ENCODE measurements at regions not wholly inside any gene's neighbourhood (a gene's known extent, or its start where the extent isn't known, plus 50 kb on each side); places are given as distances from the start of the nearest gene placed in this dataset.

DNA sequence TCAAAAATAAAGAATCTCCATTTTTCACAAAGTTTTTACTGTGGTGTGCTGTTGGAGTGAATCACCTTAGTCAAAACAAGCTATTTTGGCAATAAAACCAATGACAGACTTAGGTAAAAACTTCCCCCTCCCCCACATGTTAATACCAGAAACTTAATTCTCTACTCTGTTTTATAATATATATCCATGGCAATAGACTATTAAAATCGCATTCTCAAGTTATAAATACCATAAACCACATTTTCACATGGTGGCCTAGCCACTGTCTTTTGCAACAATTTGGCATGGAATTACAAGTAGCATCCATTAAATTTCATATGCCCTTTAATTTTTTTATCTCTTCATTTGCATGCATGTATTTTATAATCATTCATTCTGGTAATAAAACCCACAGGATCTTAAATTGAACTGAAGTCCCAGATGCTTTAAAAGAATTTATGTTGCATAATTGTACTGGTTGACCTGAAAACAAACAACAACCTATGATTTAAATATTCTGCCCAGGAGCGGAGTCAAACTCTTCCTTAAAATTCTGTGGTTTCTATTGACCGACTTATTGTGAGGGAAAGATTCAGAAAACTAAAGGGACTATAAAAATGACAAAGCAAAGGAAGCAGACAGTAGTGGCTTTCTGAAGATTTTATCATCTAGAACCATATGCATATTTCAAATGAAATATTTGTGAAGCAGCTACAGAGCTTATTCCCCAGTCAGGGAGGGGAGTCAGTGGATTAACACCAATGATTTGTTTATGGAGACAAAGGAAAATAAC is 229.0 kb upstream of the TBL1XR1 start:
- H3K9me3 ChIP-seq: no peaks in the 10 kb centered on the region

DNA sequence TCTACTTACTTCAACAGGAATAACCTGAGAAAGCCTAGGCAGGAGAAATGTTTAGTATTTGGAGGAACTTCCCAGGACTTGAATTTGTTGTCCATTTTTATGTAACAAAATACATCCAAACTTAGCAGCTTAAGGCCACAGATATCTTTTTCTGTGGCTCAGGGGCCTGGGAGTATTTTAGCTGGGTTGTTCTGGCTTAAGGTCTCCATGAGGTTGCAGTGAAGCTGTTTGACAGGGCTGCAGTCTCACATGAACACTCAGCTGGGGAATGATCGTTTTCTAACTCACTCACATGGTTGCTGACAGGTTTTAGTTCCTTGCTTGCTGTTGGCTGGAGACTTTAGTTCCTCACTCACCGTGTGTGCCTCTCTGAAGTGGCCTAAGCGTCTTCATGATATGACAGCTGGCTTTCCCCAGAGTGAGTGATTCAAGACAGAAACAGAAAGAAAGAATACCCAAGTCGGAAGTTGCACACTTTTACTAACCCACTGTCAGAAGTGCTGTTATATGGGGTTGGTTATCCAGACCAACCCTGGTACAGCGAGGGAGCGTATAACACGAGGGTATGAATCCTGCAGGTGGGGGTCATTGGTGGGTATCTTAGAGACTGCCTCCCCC is 229.7 kb upstream of the TBL1XR1 start:
- TF ChIP-seq, protein P1, sequence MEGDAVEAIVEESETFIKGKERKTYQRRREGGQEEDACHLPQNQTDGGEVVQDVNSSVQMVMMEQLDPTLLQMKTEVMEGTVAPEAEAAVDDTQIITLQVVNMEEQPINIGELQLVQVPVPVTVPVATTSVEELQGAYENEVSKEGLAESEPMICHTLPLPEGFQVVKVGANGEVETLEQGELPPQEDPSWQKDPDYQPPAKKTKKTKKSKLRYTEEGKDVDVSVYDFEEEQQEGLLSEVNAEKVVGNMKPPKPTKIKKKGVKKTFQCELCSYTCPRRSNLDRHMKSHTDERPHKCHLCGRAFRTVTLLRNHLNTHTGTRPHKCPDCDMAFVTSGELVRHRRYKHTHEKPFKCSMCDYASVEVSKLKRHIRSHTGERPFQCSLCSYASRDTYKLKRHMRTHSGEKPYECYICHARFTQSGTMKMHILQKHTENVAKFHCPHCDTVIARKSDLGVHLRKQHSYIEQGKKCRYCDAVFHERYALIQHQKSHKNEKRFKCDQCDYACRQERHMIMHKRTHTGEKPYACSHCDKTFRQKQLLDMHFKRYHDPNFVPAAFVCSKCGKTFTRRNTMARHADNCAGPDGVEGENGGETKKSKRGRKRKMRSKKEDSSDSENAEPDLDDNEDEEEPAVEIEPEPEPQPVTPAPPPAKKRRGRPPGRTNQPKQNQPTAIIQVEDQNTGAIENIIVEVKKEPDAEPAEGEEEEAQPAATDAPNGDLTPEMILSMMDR (IDR thresholded peaks at IDR 0.05): no peak
- Histone ChIP-seq H3K27me3 (no peaks in the 10 kb centered on the region), H3K36me3 (no peaks in the 10 kb centered on the region), H3K9me3 (no peaks in the 10 kb centered on the region), H3K4me1 (peaks cover 0 to under 1% (median 0%) of the 10 kb centered on the region in 4 donors), H3K4me3 (no peak overlapping the region), H3K27ac (no peak overlapping the region)
- DNase-seq: no peak
- intact Hi-C loops (cut with DNase I; ENCODE audit: low total_unique reads): no loop called here

More for the DNA sequence above, 229.0 kb upstream of the TBL1XR1 start:
- Histone ChIP-seq H3K4me3 (no peak overlapping the region), H3K27ac (no peak overlapping the region), H3K4me1 (peaks cover 0 to 7% (median 3%) of the 10 kb centered on the region in 4 donors), H3K27me3 (no peaks in the 10 kb centered on the region), H3K36me3 (no peaks in the 10 kb centered on the region)
- intact Hi-C loops (cut with DNase I; ENCODE audit: low total_unique reads): no loop called here
- DNase-seq: no peak
- TF ChIP-seq, protein P1 (IDR thresholded peaks at IDR 0.05): no peak

DNA sequence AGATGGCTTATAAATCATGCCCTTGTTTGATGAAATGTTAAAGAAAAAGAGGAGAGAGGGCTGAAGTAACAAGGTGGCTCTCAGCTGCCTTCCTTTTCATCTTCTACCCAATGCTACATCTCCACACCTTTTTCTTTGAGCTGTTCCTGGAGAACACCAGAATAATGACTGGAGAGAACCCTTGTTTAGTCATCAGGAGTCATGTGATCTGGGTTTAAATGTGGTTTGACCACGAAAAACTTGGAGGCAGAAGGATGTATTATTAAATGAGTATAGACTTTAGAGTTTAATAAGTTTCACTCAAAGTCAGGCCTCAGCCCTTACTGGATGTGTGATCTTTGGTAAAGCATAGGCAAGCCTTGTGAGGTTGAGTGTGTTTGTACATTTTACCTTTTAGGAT is 230.3 kb upstream of the TBL1XR1 start:
- intact Hi-C loops (cut with DNase I; ENCODE audit: low total_unique reads): no loop called here
- no peaks in the 10 kb centered on the region for H3K36me3 ChIP-seq

DNA sequence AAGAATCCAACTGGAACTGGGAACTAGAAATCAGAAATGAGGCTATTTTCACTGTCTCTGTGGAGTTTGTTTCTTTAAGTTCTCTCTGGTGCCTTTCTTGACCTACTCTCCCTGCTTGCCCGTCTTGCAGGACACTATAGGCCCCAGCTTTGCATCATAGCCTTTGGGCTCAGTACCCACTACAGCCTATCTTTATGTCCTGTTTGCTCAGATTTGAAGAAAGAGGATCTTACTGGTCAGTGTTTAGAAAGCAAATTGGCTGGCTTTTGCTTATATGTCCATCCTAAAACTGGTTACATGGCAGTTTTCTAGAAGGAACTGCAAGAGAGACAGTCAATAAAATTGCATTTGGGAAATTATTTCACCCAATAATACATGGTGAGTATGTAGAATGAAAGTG is 231.8 kb upstream of the TBL1XR1 start:
- DNase-seq: no peak
- Histone ChIP-seq H3K9me3 (no peaks in the 10 kb centered on the region), H3K36me3 (no peaks in the 10 kb centered on the region), H3K4me3 (no peak overlapping the region), H3K4me1 (no peaks in the 10 kb centered on the region), H3K27ac (no peak overlapping the region), H3K27me3 (no peaks in the 10 kb centered on the region)
- TF ChIP-seq, protein P1 (IDR thresholded peaks at IDR 0.05): no peak
- intact Hi-C loops (cut with DNase I; ENCODE audit: low total_unique reads): no loop called here

More for the DNA sequence above, 230.3 kb upstream of the TBL1XR1 start:
- Histone ChIP-seq H3K9me3 (no peaks in the 10 kb centered on the region), H3K27me3 (no peaks in the 10 kb centered on the region), H3K4me3 (no peak overlapping the region), H3K27ac (no peak overlapping the region), H3K4me1 (no peaks in the 10 kb centered on the region)
- TF ChIP-seq, protein P1 (IDR thresholded peaks at IDR 0.05): no peak
- no peak for DNase-seq

DNA sequence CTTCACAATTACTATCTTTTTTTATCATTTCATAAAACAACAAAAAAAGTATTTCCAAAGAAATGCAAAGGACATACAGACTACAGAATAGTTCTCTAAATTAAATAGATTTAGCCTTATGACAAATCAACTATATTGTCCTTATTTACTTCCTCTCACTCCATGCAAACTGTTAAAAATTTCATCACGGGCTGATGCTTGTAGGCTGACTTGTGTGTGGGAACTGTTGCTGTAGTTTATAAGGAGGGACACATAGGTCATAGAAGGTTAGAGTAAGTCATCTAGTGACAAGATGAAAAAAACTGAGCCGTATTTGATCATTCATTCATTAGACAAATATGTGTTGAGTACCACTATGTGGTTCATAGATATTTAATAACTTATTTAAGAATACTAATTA is 232.5 kb upstream of the TBL1XR1 start:
- Histone ChIP-seq H3K36me3 (no peaks in the 10 kb centered on the region), H3K4me3 (no peak overlapping the region), H3K9me3 (no peaks in the 10 kb centered on the region), H3K27me3 (no peaks in the 10 kb centered on the region), H3K27ac (no peak overlapping the region), H3K4me1 (no peaks in the 10 kb centered on the region)
- TF ChIP-seq, protein P1 (IDR thresholded peaks at IDR 0.05): no peak
- intact Hi-C loops (cut with DNase I; ENCODE audit: low total_unique reads): no loop called here
- DNase-seq: no peak
